GM23338 (cell line): ENCODE measurements at regions not wholly inside any gene's neighbourhood (a gene's known extent, or its start where the extent isn't known, plus 50 kb on each side); places are given as distances from the start of the nearest gene placed in this dataset.
A peak's percentile ranks its signal among the peaks of the same experiment; 100 is the strongest.

Experiments
- ATAC-seq: fragments of 200-7000 bp; cut with Tn5 transposase; 3 replicates; pipeline ENCODE4 v1.9.1; 2020
- DNase-seq: peaks from one replicate; pipeline ENCODE4 v3.0.0-alpha.2; 2015; ENCODE audit warnings: low spot score
- H2AFZ ChIP-seq: fragments of 200-600 bp; sonication (generic); 2 replicates; pipeline ENCODE4 v1.8.0; 2016; ENCODE audit warnings: antibody characterized with exemption, mild to moderate bottlenecking, moderate library complexity
- H3F3A ChIP-seq: fragments of 200-600 bp; sonication (generic); replicated peaks from 2 replicates; pipeline ENCODE4 v1.8.0; 2017; ENCODE audit warnings: antibody characterized with exemption, mixed run types, low read depth
- H3K27ac ChIP-seq: fragments of 200-600 bp; sonication (generic); 2 replicates; pipeline ENCODE4 v1.6.1; 2016; ENCODE audit warnings: low read depth
- H3K27me3 ChIP-seq: fragments of 200-600 bp; sonication (generic); 2 replicates; pipeline ENCODE4 v1.8.0; 2016; ENCODE audit warnings: mild to moderate bottlenecking, mixed run types, moderate library complexity; ENCODE audit not compliant: insufficient read depth
- H3K36me3 ChIP-seq: fragments of 200-600 bp; sonication (generic); 2 replicates; pipeline ENCODE4 v1.8.0; 2016; ENCODE audit warnings: mild to moderate bottlenecking; ENCODE audit not compliant: insufficient read depth
- H3K4me1 ChIP-seq: fragments of 200-600 bp; sonication (generic); 2 replicates; pipeline ENCODE4 v1.8.0; 2016; ENCODE audit warnings: mild to moderate bottlenecking, moderate library complexity; ENCODE audit not compliant: insufficient read depth
- H3K4me2 ChIP-seq: fragments of 200-600 bp; sonication (generic); 2 replicates; pipeline ENCODE4 v1.7.1; 2017; ENCODE audit warnings: mixed run types
- H3K4me3 ChIP-seq: fragments of 200-600 bp; sonication (generic); 2 replicates; pipeline ENCODE4 v1.6.1; 2016; ENCODE audit warnings: mixed run types
- H3K79me2 ChIP-seq: fragments of 200-600 bp; sonication (generic); replicated peaks from 2 replicates; pipeline ENCODE4 v1.8.0; 2017; ENCODE audit warnings: mild to moderate bottlenecking; ENCODE audit not compliant: insufficient read depth
- H3K9me2 ChIP-seq: fragments of 200-600 bp; sonication (generic); 2 replicates; pipeline ENCODE4 v1.8.0; 2017; ENCODE audit not compliant: insufficient read depth
- H4K20me1 ChIP-seq: fragments of 200-600 bp; sonication (generic); replicated peaks from 2 replicates; pipeline ENCODE4 v1.8.0; 2017; ENCODE audit warnings: mild to moderate bottlenecking; ENCODE audit not compliant: insufficient read depth
- H3K27ac Mint-ChIP-seq: 2 replicates; pipeline ENCODE4 v1.8.0; 2020; ENCODE audit warnings: inconsistent platforms, mild to moderate bottlenecking, moderate library complexity, mixed read lengths
- H3K27me3 Mint-ChIP-seq: 3 replicates; pipeline ENCODE4 v1.8.0; 2022; ENCODE audit warnings: low read depth, mild to moderate bottlenecking, moderate library complexity, mixed read lengths, inconsistent platforms; ENCODE audit not compliant: insufficient read depth, poor library complexity
- H3K36me3 Mint-ChIP-seq: 3 replicates; pipeline ENCODE4 v1.8.0; 2021; ENCODE audit warnings: low read depth, mild to moderate bottlenecking, inconsistent platforms, moderate library complexity, mixed read lengths
- H3K4me1 Mint-ChIP-seq: 3 replicates; pipeline ENCODE4 v1.8.0; 2020; ENCODE audit warnings: mild to moderate bottlenecking, inconsistent platforms, mixed read lengths
- H3K4me3 Mint-ChIP-seq: 3 replicates; pipeline ENCODE4 v1.8.0; 2021; ENCODE audit warnings: moderate library complexity, mild to moderate bottlenecking, inconsistent platforms, mixed read lengths
- H3K9me3 Mint-ChIP-seq: 3 replicates; pipeline ENCODE4 v1.8.0; 2020; ENCODE audit warnings: moderate library complexity, mild to moderate bottlenecking, inconsistent platforms, mixed read lengths
- CREB1 ChIP-seq: fragments of 250-450 bp; sonication (Bioruptor Pico); IDR thresholded peaks from 2 replicates; pipeline ENCODE4 v1.5.0; 2020; ENCODE audit warnings: low read depth, mild to moderate bottlenecking, moderate library complexity
- CTCF ChIP-seq, 2 experiments: fragments of 200-600 bp in 1 of 2; sonication (generic) in 1 of 2; conservative IDR thresholded peaks; 2 replicates each; pipeline versions ENCODE4 v1.5.1 to v1.6.1; 2016 to 2017; ENCODE audit warnings: antibody characterized with exemption in 2 of 2, low read depth in 2 of 2, mild to moderate bottlenecking in 2 of 2, moderate library complexity in 1 of 2
- ETS1 ChIP-seq: IDR thresholded peaks from 2 replicates; pipeline ENCODE4 v1.6.1; 2016; ENCODE audit warnings: antibody characterized with exemption
- EZH2 ChIP-seq: fragments of 200-600 bp; sonication (generic); IDR thresholded peaks from one replicate; pipeline ENCODE4 v1.8.0; 2017; ENCODE audit warnings: antibody characterized with exemption, mild to moderate bottlenecking, low read depth; ENCODE audit not compliant: unreplicated experiment
- JUNB ChIP-seq: IDR thresholded peaks from one replicate; pipeline ENCODE4 v1.6.1; 2016; ENCODE audit warnings: antibody characterized with exemption; ENCODE audit not compliant: unreplicated experiment
- NANOG ChIP-seq: IDR thresholded peaks from 2 replicates; pipeline ENCODE4 v1.6.1; 2016; ENCODE audit warnings: antibody characterized with exemption, borderline replicate concordance
- POLR2AphosphoS5 ChIP-seq: IDR thresholded peaks from 2 replicates; pipeline ENCODE4 v1.6.1; 2016; ENCODE audit warnings: antibody characterized with exemption, low read depth
- REST ChIP-seq: IDR thresholded peaks from one replicate; pipeline ENCODE4 v1.6.1; 2018; ENCODE audit warnings: antibody characterized with exemption; ENCODE audit not compliant: unreplicated experiment
- STAT1 ChIP-seq: IDR thresholded peaks from one replicate; pipeline ENCODE4 v1.6.1; 2016; ENCODE audit warnings: antibody characterized with exemption; ENCODE audit not compliant: unreplicated experiment

- Mint-ChIP-seq H3K9me3 (no peaks in the 10 kb centered on the region; the same call in 2 of the 3 replicates), H3K27ac (no peak overlapping the region), H3K36me3 (no peaks in the 10 kb centered on the region), H3K4me1 (no peaks in the 10 kb centered on the region), H3K4me3 (no peak overlapping the region), H3K27me3 (no peaks in the 10 kb centered on the region)
- no peaks in the 10 kb centered on the region for H3K4me1 ChIP-seq
- ATAC-seq = peak; percentile 87
- H3K79me2 ChIP-seq = no peaks in the 10 kb centered on the region
- no peak overlapping the region for H3K27ac ChIP-seq
- DNase-seq = peak; percentile 60
- no peaks in the 10 kb centered on the region for H3K27me3 ChIP-seq
- 0 out of 2 replicates have a peak overlapping the region, but pooled peaks have one; percentile 61 for H2AFZ ChIP-seq
- TF ChIP-seq CTCF (conservative IDR thresholded peaks at IDR 0.05; ENCODE audit: low read depth in 2 of 2) (peak; percentile 57 to 73), REST (no peak), POLR2AphosphoS5 (no peak)
- no peak overlapping the region for H3K4me3 ChIP-seq
- H3F3A ChIP-seq = no peaks in the 10 kb centered on the region
- H4K20me1 ChIP-seq = no peaks in the 10 kb centered on the region
- H3K4me2 ChIP-seq = no peak overlapping the region
- H3K36me3 ChIP-seq = no peaks in the 10 kb centered on the region
- peaks cover 6% of the 10 kb centered on the region; the same call in 1 of the 2 replicates for H3K9me2 ChIP-seq
Measured at GRCh38 chr11:114953039-114953438, 274.7 kb downstream of the NXPE2 start.

GRCh38 chr11:114955923-114956322, 277.6 kb downstream of the NXPE2 start:
- no peaks in the 10 kb centered on the region for H3F3A ChIP-seq
- no peak overlapping the region for H3K4me3 ChIP-seq
- H3K9me3 Mint-ChIP-seq = no peaks in the 10 kb centered on the region; the same call in 2 of the 3 replicates
- DNase-seq (no peak), ATAC-seq (no peak)
- H3K36me3 Mint-ChIP-seq = no peaks in the 10 kb centered on the region
- H3K36me3 ChIP-seq = no peaks in the 10 kb centered on the region
- peaks cover 6% of the 10 kb centered on the region; the same call in 2 of the 3 replicates for H3K4me1 Mint-ChIP-seq
- no peaks in the 10 kb centered on the region for H3K79me2 ChIP-seq
- H3K27me3 ChIP-seq = no peaks in the 10 kb centered on the region
- no peaks in the 10 kb centered on the region for H4K20me1 ChIP-seq
- H3K4me2 ChIP-seq = no peak overlapping the region
- H3K27me3 Mint-ChIP-seq = no peaks in the 10 kb centered on the region
- no peak overlapping the region for H3K27ac ChIP-seq
- H2AFZ ChIP-seq = no peak overlapping the region
- TF ChIP-seq JUNB = no peak
- no peak for TF ChIP-seq REST
- no peak for TF ChIP-seq EZH2
- no peak for TF ChIP-seq CTCF (conservative IDR thresholded peaks at IDR 0.05; ENCODE audit: low read depth in 2 of 2)
- TF ChIP-seq NANOG = no peak
- TF ChIP-seq POLR2AphosphoS5 = no peak
- no peak for TF ChIP-seq CREB1 (CRISPR knock-in tag)
- no peak for TF ChIP-seq ETS1
- TF ChIP-seq STAT1 = no peak
- peaks cover 6% of the 10 kb centered on the region; the same call in 1 of the 2 replicates for H3K9me2 ChIP-seq
- peaks cover 4% of the 10 kb centered on the region for H3K4me1 ChIP-seq
- no peak overlapping the region for H3K4me3 Mint-ChIP-seq
- H3K27ac Mint-ChIP-seq = no peak overlapping the region
